GM12891 (cell line): ENCODE measurements at regions not wholly inside any gene's neighbourhood (a gene's known extent, or its start where the extent isn't known, plus 50 kb on each side); places are given as distances from the start of the nearest gene placed in this dataset.

Experiments used
- PAX5 ChIP-seq: IDR thresholded peaks from 2 replicates; pipeline ENCODE4 v1.6.1; 2011; ENCODE audit warnings: low read length, moderate library complexity, mild to moderate bottlenecking; ENCODE audit not compliant: insufficient read depth, severe bottlenecking
- POLR2A ChIP-seq: IDR thresholded peaks from 2 replicates; pipeline ENCODE4 v1.6.1; 2011; ENCODE audit warnings: low read depth, low read length, control low read depth
- POLR2AphosphoS5 ChIP-seq: IDR thresholded peaks from 2 replicates; pipeline ENCODE4 v1.6.1; 2011; ENCODE audit warnings: low read depth, low read length, control low read depth
- POU2F2 ChIP-seq: IDR thresholded peaks from 2 replicates; pipeline ENCODE4 v1.6.1; 2011; ENCODE audit warnings: low read depth, mild to moderate bottlenecking, control low read depth, low read length, moderate library complexity
- SPI1 ChIP-seq: IDR thresholded peaks from 2 replicates; pipeline ENCODE4 v1.6.1; 2011; ENCODE audit warnings: low read depth, low read length, control low read depth
- TAF1 ChIP-seq: IDR thresholded peaks from 2 replicates; pipeline ENCODE4 v1.6.1; 2011; ENCODE audit warnings: low read depth, low read length, control low read depth

- no peak for TF ChIP-seq POLR2A
- TF ChIP-seq TAF1: no peak
- TF ChIP-seq POU2F2: no peak
- TF ChIP-seq POLR2AphosphoS5: no peak
- no peak for TF ChIP-seq PAX5
- TF ChIP-seq SPI1: no peak
Measured at GRCh38 chr11:37774441-37774840, 1176.4 kb upstream of the RAG2 start.
